Thoracic aorta (tissue), 2 donors: ENCODE measurements at regions not wholly inside any gene's neighbourhood (a gene's known extent, or its start where the extent isn't known, plus 50 kb on each side); places are given as distances from the start of the nearest gene placed in this dataset.

Experiments used
- ATAC-seq: fragments of 150-250 bp; one replicate; pipeline ENCODE4 v1.8.0; 2017; ENCODE audit warnings: low read depth; ENCODE audit not compliant: insufficient number of reproducible peaks, low FRiP score
- DNase-seq: peaks from one replicate; pipeline ENCODE4 v3.0.0-alpha.2; 2020; ENCODE audit warnings: low spot score
- H3K27ac ChIP-seq, 2 donors: fragments of 200-600 bp; sonication (generic); 1 replicate in 1 of 2; 2 replicates in 1 of 2; pipeline ENCODE4 v1.5.1; 2016; ENCODE audit warnings: mild to moderate bottlenecking in 2 of 2, moderate library complexity in 2 of 2
- H3K27me3 ChIP-seq: fragments of 200-600 bp; sonication (generic); replicated peaks from 2 replicates; pipeline ENCODE4 v1.6.0; 2016; ENCODE audit warnings: mild to moderate bottlenecking; ENCODE audit not compliant: insufficient read depth
- H3K36me3 ChIP-seq: fragments of 200-600 bp; sonication (generic); one replicate; pipeline ENCODE4 v1.5.1; 2016
- H3K4me1 ChIP-seq, 2 donors: fragments of 200-600 bp; sonication (generic); 1 replicate in 1 of 2; 2 replicates in 1 of 2; pipeline versions ENCODE4 v1.5.1 to v1.6.0; 2016; ENCODE audit warnings: low read depth in 2 of 2, mild to moderate bottlenecking in 1 of 2; ENCODE audit not compliant: control insufficient read depth in 1 of 2
- H3K4me3 ChIP-seq: fragments of 200-600 bp; sonication (generic); 2 replicates; pipeline ENCODE4 v1.5.1; 2016; ENCODE audit warnings: mild to moderate bottlenecking
- H3K9me3 ChIP-seq: fragments of 200-600 bp; sonication (generic); 2 replicates; pipeline ENCODE4 v1.5.1; 2016
- CTCF ChIP-seq: fragments of 200-600 bp; sonication (generic); IDR thresholded peaks from one replicate; pipeline ENCODE4 v1.5.1; 2019; ENCODE audit warnings: antibody characterized with exemption

DNA sequence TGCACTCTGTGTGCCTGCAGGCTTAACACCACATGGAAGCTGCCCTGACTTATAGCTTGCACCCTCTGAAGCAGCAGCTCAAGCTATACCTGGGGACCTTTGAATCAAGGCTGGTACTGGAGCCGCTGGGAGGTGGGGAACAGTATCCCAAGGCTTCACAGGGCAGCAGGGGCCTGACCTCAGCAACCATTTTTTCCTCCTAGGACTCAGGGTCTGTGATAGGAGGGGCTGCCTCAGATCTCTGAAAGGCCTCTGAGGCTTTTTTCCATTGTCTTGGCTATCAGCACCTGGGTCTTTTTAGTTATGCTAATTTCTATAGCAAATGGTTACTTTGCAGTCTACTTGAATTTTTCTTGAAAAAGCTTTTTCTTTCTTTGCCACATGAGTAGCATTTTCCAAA is 80.2 kb upstream of the OPRM1 start:
- no peak for ATAC-seq
- no peak overlapping the region for H3K27ac ChIP-seq
- H3K36me3 ChIP-seq, result no peaks in the 10 kb centered on the region
- TF ChIP-seq CTCF, result no peak
- H3K4me1 ChIP-seq, result no peaks in the 10 kb centered on the region
- H3K9me3 ChIP-seq, result no peaks in the 10 kb centered on the region
- H3K4me3 ChIP-seq, result no peak overlapping the region
- no peaks in the 10 kb centered on the region for H3K27me3 ChIP-seq
- no peak for DNase-seq

- no peak for TF ChIP-seq CTCF
- Histone ChIP-seq H3K27ac (no peak overlapping the region), H3K36me3 (no peaks in the 10 kb centered on the region), H3K27me3 (no peaks in the 10 kb centered on the region), H3K4me3 (no peak overlapping the region), H3K9me3 (no peaks in the 10 kb centered on the region), H3K4me1 (no peaks in the 10 kb centered on the region)
- ATAC-seq (no peak), DNase-seq (no peak)
These were observed 81.6 kb upstream of the OPRM1 start for GRCh38 chr6:153957394-153957793.

GRCh38 chr6:153956808-153957207 is 82.2 kb upstream of the OPRM1 start:
- H3K4me1 ChIP-seq, result no peaks in the 10 kb centered on the region

DNA sequence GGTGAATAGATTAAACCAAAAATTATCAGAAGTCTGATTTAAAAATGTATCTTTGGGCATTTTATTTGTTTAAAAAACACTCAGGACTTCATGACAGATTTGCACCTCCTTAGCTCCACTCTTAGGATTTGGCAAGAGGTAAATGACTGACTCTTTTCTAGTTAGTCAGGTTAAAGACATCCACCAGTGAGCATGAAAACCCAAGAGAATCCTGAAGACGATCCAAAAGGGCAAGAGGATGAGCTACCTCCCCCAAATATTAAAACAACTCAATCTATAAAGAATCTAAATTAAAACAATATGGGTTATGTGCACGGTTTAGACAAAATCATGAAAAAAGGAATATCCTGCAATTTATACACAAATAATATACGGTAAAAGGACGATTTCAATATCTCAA is 89.4 kb upstream of the OPRM1 start:
- TF ChIP-seq CTCF, result no peak
- no peak for DNase-seq
- Histone ChIP-seq H3K36me3 (no peaks in the 10 kb centered on the region), H3K9me3 (no peaks in the 10 kb centered on the region), H3K27me3 (no peaks in the 10 kb centered on the region), H3K27ac (no peak overlapping the region), H3K4me3 (no peak overlapping the region), H3K4me1 (peaks cover 0 to 8% of the 10 kb centered on the region in 2 donors)
- no peak for ATAC-seq

More at GRCh38 chr6:153956808-153957207, 82.2 kb upstream of the OPRM1 start:
- ATAC-seq (no peak), DNase-seq (no peak)
- no peak for TF ChIP-seq CTCF
- H3K36me3 ChIP-seq, result no peaks in the 10 kb centered on the region
- no peaks in the 10 kb centered on the region for H3K27me3 ChIP-seq
- no peak overlapping the region for H3K27ac ChIP-seq
- no peaks in the 10 kb centered on the region for H3K9me3 ChIP-seq
- no peak overlapping the region for H3K4me3 ChIP-seq

DNA sequence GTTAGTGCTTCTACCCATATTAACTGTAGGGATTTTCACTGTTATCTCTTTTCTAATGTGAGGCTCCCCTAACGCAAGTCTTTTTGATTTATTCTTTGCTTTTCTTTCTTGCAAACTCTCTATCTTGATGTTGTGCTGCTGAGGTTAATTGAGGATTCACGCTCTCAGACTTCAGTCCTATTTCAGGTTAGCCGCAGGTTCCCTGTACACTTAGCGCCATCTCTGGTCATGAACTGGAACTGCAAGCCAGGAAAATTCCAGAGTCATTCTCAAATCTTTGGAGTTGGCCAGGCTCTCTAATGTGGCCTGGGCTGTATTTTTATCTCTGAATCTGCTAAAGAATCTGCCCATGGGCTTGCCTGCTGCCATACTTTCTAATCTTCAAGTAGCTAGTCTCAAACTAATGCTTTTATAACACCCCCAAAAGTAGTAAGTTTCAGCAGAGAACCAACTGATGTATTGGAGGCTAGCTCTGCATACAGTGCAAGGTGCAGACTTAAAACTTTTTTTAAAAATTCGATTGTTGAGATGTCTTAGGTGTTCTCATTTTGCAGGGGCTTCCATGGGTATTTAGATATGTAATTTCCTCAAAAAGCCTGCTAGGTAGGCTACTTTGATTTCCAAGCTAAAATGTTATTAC is 91.1 kb upstream of the OPRM1 start:
- peak; percentile 90 for TF ChIP-seq CTCF
- DNase-seq (no peak), ATAC-seq (no peak)
- Histone ChIP-seq H3K4me1 (peaks cover 0 to 8% of the 10 kb centered on the region in 2 donors), H3K36me3 (no peaks in the 10 kb centered on the region), H3K27me3 (no peaks in the 10 kb centered on the region), H3K4me3 (peak overlapping the region; percentile 53), H3K27ac (no peak overlapping the region), H3K9me3 (no peaks in the 10 kb centered on the region)
